Activated CD8-positive, alpha-beta T cell treated with anti-CD3 and anti-CD28 coated beads, Interleukin-2, amount 10 ng/mL, durations not matched to agents 7 days and 5 days (primary cell): ENCODE measurements at regions not wholly inside any gene's neighbourhood (a gene's known extent, or its start where the extent isn't known, plus 50 kb on each side); places are given as distances from the start of the nearest gene placed in this dataset.
"Not testable (repeated sequence)": the region's sequence is repeated elsewhere in the genome, so short reads cannot be mapped to it uniquely, and the experiment has no call there.

ENCODE experiments used
- ATAC-seq: fragments of 150-1000 bp; cut with Tn5 transposase; one replicate; pipeline ENCODE4 v1.10.0; 2021; ENCODE audit warnings: moderate library complexity
- CTCF ChIA-PET: fragments of 350-600 bp; sonication (Branson Sonifier 250); formaldehyde crosslinking; loops from one replicate; lab custom pipeline; 2021; ENCODE audit warnings: antibody characterized with exemption; lab: Charles Lee
- POLR2A ChIA-PET: fragments of 350-600 bp; sonication (Branson Sonifier 250); formaldehyde crosslinking; loops from one replicate; lab custom pipeline; 2021; ENCODE audit warnings: antibody characterized with exemption; lab: Charles Lee
- DNase-seq: peaks from one replicate; pipeline ENCODE4 v3.0.0-alpha.2; 2020
- H3K27ac Mint-ChIP-seq: one replicate; pipeline ENCODE4 v1.8.0; 2021; ENCODE audit warnings: mild to moderate bottlenecking, mixed read lengths
- H3K27me3 Mint-ChIP-seq: one replicate; pipeline ENCODE4 v1.8.0; 2021; ENCODE audit warnings: low read depth, mixed read lengths
- H3K36me3 Mint-ChIP-seq: one replicate; pipeline ENCODE4 v1.8.0; 2021; ENCODE audit warnings: low read depth, mixed read lengths
- H3K4me1 Mint-ChIP-seq: one replicate; pipeline ENCODE4 v1.8.0; 2021; ENCODE audit warnings: low read depth, mixed read lengths
- H3K4me3 Mint-ChIP-seq: one replicate; pipeline ENCODE4 v1.8.0; 2021; ENCODE audit warnings: mild to moderate bottlenecking, mixed read lengths
- H3K9me3 Mint-ChIP-seq: one replicate; pipeline ENCODE4 v1.8.0; 2022; ENCODE audit warnings: mixed read lengths; ENCODE audit not compliant: insufficient read depth

GRCh38 chr9:96154081-96154480 lies 147.9 kb downstream of the HSD17B3 start:
- H3K4me1 Mint-ChIP-seq = peaks cover 38% of the 10 kb centered on the region
- no peak for ATAC-seq
- H3K4me3 Mint-ChIP-seq = no peak overlapping the region
- CTCF ChIA-PET = no interaction called here
- peaks cover 34% of the 10 kb centered on the region for H3K27me3 Mint-ChIP-seq
- DNase-seq = no peak
- no peak overlapping the region for H3K27ac Mint-ChIP-seq
- no peaks in the 10 kb centered on the region for H3K9me3 Mint-ChIP-seq
- POLR2A ChIA-PET = no interaction called here
- no peaks in the 10 kb centered on the region for H3K36me3 Mint-ChIP-seq

- Mint-ChIP-seq H3K9me3 (no peaks in the 10 kb centered on the region), H3K4me3 (no peak overlapping the region), H3K4me1 (peaks cover 28% of the 10 kb centered on the region), H3K27me3 (peaks cover 38% of the 10 kb centered on the region), H3K27ac (no peak overlapping the region), H3K36me3 (no peaks in the 10 kb centered on the region)
- CTCF ChIA-PET = interaction anchor here (1.2 to 1.6 kb wide), 2 partner anchors 9 to 65 kb away, joined by 3 to 4 read pairs; no protein-coding TSS in a partner anchor
- ATAC-seq = no peak
- POLR2A ChIA-PET = no interaction called here
- DNase-seq = no peak
Measured at GRCh38 chr9:96152550-96152949, 149.4 kb downstream of the HSD17B3 start.

- Mint-ChIP-seq H3K27me3 (peaks cover 36% of the 10 kb centered on the region), H3K4me1 (peaks cover 31% of the 10 kb centered on the region), H3K9me3 (no peaks in the 10 kb centered on the region), H3K27ac (peak overlapping the region; percentile 39), H3K4me3 (peak overlapping the region; percentile 22), H3K36me3 (no peaks in the 10 kb centered on the region)
- peak; percentile 68 for DNase-seq
- ChIA-PET CTCF (interaction anchor here (0.9 to 1.6 kb wide), 2 partner anchors 10 to 67 kb away, joined by 4 read pairs; no protein-coding TSS in a partner anchor), POLR2A (no interaction called here)
- ATAC-seq = peak; percentile 89
Measured at GRCh38 chr9:96150324-96151227, 151.4 kb downstream of the HSD17B3 start.

GRCh38 chr9:96149533-96150280 lies 152.3 kb downstream of the HSD17B3 start:
- peak overlapping the region; percentile 44 for H3K4me3 Mint-ChIP-seq
- CTCF ChIA-PET = interaction anchor here (0.9 kb wide), 1 partner anchor 68 kb away, joined by 4 read pairs; no protein-coding TSS in a partner anchor

GRCh38 chr9:96148634-96149532 lies 153.1 kb downstream of the HSD17B3 start:
- no peak for DNase-seq
- H3K27ac Mint-ChIP-seq = no peak overlapping the region
- H3K4me1 Mint-ChIP-seq = peaks cover 31% of the 10 kb centered on the region
- no peaks in the 10 kb centered on the region for H3K9me3 Mint-ChIP-seq
- H3K4me3 Mint-ChIP-seq = no peak overlapping the region
- CTCF ChIA-PET = no interaction called here
- ATAC-seq = no peak
- H3K27me3 Mint-ChIP-seq = peaks cover 43% of the 10 kb centered on the region
- H3K36me3 Mint-ChIP-seq = no peaks in the 10 kb centered on the region
- POLR2A ChIA-PET = no interaction called here

More at GRCh38 chr9:96149533-96150280, 152.3 kb downstream of the HSD17B3 start:
- H3K4me1 Mint-ChIP-seq = peaks cover 31% of the 10 kb centered on the region
- H3K9me3 Mint-ChIP-seq = no peaks in the 10 kb centered on the region
- no peaks in the 10 kb centered on the region for H3K36me3 Mint-ChIP-seq
- POLR2A ChIA-PET = no interaction called here
- DNase-seq (peak; percentile 29), ATAC-seq (peak; percentile 40)
- H3K27me3 Mint-ChIP-seq = peaks cover 37% of the 10 kb centered on the region
- no peak overlapping the region for H3K27ac Mint-ChIP-seq

- ATAC-seq, H3K9me3 Mint-ChIP-seq, H3K36me3 Mint-ChIP-seq, POLR2A ChIA-PET, DNase-seq, H3K4me3 Mint-ChIP-seq, CTCF ChIA-PET, H3K27ac Mint-ChIP-seq: not testable (repeated sequence)
- peaks cover 31% of the 10 kb centered on the region for H3K4me1 Mint-ChIP-seq
- peaks cover 38% of the 10 kb centered on the region for H3K27me3 Mint-ChIP-seq
Measured at GRCh38 chr9:96147029-96147428, 154.9 kb downstream of the HSD17B3 start.

GRCh38 chr9:96141666-96142065 lies 160.3 kb downstream of the HSD17B3 start:
- Mint-ChIP-seq H3K4me3 (no peak overlapping the region), H3K36me3 (no peaks in the 10 kb centered on the region), H3K27ac (no peak overlapping the region), H3K27me3 (peaks cover 23% of the 10 kb centered on the region), H3K4me1 (peaks cover 1% of the 10 kb centered on the region), H3K9me3 (no peaks in the 10 kb centered on the region)
- POLR2A ChIA-PET = no interaction called here
- CTCF ChIA-PET = no interaction called here
- no peak for ATAC-seq
- DNase-seq = no peak

- ATAC-seq = no peak
- Mint-ChIP-seq H3K27me3 (peaks cover 18% of the 10 kb centered on the region), H3K4me3 (no peak overlapping the region), H3K36me3 (no peaks in the 10 kb centered on the region), H3K27ac (no peak overlapping the region), H3K9me3 (no peaks in the 10 kb centered on the region), H3K4me1 (no peaks in the 10 kb centered on the region)
- ChIA-PET POLR2A (no interaction called here), CTCF (no interaction called here)
- no peak for DNase-seq
Measured at GRCh38 chr9:96141128-96141474, 160.9 kb downstream of the HSD17B3 start.

GRCh38 chr9:96140296-96141127 lies 161.5 kb downstream of the HSD17B3 start:
- H3K4me3 Mint-ChIP-seq = no peak overlapping the region
- no peaks in the 10 kb centered on the region for H3K36me3 Mint-ChIP-seq
- H3K27me3 Mint-ChIP-seq = peaks cover 22% of the 10 kb centered on the region
- no peak overlapping the region for H3K27ac Mint-ChIP-seq
- POLR2A ChIA-PET = no interaction called here
- H3K9me3 Mint-ChIP-seq = no peaks in the 10 kb centered on the region
- no peaks in the 10 kb centered on the region for H3K4me1 Mint-ChIP-seq
- no peak for DNase-seq
- no peak for ATAC-seq
- CTCF ChIA-PET = no interaction called here

GRCh38 chr9:96139592-96140295 lies 162.2 kb downstream of the HSD17B3 start:
- Mint-ChIP-seq H3K4me1 (no peaks in the 10 kb centered on the region), H3K27me3 (peaks cover 23% of the 10 kb centered on the region), H3K4me3 (no peak overlapping the region), H3K36me3 (no peaks in the 10 kb centered on the region), H3K27ac (no peak overlapping the region), H3K9me3 (no peaks in the 10 kb centered on the region)
- no peak for ATAC-seq
- POLR2A ChIA-PET = no interaction called here
- CTCF ChIA-PET = no interaction called here
- no peak for DNase-seq
